HG02642 (cell line): ENCODE measurements at regions not wholly inside any gene's neighbourhood (a gene's known extent, or its start where the extent isn't known, plus 50 kb on each side); places are given as distances from the start of the nearest gene placed in this dataset.

Experiments
- ATAC-seq: cut with Tn5 transposase; IDR thresholded peaks from one replicate; pipeline ENCODE4 v1.9.1; 2021; ENCODE audit warnings: mild to moderate bottlenecking; ENCODE audit not compliant: unreplicated experiment, poor library complexity

DNA sequence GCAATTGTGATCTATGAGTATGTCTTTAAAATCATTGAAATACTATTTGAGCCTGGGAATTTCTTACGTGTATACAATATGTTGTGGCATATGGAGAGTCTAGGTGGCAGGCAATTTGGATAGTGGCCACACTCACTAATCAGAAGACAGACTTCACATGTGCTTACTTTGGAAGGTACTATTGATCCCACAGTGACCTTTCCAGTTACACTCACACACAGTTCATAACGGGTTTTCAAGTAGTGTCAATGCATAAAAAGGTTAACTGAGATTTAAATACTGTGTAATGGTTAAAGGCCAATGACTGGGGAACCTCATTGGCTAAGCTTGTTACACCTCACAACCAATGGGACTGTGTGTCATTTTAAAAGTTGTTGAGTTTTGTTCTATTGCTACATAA, 783.2 kb downstream of the RPA4 start:
- no peak for ATAC-seq

DNA sequence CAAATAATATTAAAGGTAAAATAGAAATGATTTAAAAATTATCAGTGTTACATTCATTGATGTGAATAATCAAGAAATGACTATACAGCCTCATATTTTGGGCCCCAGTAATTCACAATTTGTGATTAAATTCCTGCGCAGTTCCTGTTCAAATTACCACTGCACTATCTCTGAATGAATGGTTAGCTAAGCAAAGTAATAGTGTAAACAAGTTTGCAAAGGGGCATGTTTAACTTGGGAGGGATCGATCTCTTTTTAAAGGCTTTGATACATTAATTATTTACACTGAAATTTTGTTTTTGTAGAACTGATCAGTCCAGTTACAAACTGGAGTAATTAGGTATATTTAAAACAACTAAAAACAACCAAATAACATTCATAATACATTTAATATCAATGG, 784.4 kb downstream of the RPA4 start:
- no peak for ATAC-seq

DNA sequence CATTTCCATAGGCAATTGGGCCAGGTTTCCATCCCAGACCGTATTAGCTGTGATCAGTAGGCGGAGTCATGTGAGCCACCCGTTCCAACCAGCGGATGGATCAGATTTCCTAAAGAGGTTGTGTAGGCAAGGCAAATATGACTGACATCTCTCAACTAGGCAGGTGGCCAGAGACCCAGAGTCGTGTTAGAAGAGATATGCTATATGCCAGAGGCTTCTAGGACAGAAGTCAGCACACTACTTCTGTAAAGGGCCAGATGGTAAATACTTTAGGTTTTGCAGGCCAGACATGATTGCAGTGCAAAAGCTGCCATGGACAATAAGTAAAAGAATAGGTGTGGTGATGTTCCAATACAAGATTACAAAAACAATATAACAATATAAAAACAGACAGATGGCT, 788.4 kb downstream of the RPA4 start:
- no peak for ATAC-seq

DNA sequence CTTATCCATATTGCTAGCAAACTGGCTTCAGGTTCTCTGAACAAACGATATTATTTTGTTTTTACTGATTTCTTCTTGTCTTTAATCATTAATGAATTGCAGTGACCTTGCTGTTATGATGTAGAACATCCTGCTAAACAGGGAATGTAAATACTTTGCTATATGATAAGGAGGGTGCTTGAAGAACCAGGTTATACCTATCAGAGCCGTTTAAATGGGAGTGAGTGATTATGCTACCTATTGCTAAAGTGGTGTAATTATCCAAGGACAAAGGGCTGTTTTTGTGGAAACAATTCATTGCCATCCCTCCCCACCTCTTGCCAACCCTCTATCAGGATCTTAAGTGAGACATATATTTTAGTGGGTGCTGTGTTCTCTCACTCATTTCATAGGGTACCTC, 788.9 kb downstream of the RPA4 start:
- ATAC-seq, result no peak

DNA sequence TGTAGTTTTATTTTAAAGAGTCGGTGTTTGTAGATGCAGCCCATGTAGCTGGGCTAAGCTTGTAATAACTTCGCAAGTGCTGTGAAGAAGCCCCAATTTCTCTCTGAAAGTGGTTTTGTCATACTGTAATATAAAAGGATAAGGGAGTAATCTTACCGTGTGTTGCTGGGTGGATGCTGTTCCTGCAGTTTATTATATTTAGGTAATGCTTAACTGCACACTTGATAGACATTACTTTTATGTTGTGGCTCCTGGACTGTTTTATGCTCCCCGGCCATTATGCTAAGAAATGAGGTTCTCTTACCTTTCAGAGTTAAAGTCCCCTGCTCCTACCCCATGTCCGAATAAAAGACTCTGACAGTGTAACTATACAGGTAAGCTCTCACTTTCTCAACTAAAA, 789.4 kb downstream of the RPA4 start:
- ATAC-seq, result no peak

DNA sequence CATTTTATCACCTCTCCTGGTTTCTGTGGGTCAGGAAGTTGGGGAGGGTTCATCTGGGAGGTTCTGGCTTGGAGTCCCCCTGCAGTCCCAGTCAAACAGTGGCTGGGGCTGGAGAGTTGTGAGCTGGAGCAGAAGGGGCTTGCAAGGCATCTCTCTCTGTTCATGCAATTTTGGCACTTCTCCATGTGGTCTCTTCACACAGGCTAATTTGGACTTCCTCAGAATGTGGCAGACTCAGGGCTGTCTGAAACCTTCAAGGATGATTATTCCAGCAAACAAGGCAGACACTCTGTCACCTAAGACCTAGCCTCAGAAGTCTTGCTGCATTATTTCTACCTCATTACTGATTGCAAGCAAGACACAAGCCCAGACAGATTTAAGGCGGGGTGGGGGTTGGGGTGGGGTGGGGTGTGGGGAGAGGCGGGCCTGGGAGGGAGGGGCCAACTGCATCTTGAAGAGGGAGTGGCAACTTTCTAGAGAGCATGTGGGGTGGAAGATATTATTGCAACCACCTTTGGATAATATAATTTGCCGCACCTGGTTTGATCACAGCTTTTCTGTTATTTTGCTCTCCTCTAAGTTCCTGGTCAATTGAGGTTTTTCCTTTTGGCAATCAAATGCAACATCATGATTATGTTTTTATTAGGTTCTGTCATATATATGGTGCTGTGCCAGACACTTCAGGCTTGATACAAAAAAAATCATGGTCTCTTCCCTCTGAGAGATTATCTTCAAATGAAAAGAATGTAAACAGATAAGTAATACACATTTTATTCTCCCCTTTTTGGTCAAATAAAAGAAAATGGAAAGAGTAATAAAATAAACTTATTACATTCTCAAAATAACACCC, 799.5 kb downstream of the RPA4 start:
- no peak for ATAC-seq

DNA sequence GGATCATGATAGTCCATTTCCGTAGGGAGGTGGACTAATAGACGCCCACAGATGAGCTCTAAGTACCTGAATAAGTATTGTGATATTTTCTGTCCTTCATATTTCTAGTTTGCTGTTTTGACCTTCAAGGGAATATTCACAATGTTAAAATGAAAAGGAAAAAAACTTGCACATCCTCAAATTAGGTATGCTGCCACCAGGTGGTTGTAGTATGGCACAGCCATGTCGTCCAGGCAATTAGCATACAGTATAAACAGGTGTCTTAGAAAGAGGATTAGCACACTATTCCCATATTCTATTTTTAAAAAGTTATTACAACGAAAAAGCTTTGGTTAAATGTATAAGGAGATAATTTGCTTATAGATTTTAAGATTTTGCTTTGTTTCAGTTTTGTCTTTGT, 802.0 kb downstream of the RPA4 start:
- ATAC-seq, result peak; percentile 47

DNA sequence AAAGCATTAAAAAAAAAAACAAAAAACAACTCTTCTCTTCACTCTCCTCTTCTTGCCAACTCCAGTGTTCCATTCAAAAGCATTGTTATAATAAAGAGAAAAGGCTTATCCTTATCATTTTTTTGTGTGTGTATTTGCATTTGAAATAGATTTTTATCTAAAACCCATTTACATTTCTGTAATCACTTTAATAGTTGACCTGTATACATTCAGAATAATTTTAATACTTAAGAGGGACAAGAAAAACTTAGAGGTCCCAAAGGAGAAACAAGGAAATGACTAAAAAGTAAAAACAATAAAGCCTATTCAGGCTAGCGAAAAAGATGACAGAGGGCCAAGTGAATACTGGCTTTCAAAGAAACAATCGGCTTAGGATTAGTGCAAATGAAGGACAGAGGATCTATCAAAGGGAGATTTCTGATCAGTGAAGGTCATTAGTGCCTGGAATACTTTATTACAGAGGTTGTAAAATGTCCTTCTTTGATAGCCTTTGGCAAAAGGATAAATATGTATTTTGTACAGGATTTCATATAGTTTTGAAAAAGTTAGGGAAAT, 808.3 kb downstream of the RPA4 start:
- ATAC-seq, result no peak

DNA sequence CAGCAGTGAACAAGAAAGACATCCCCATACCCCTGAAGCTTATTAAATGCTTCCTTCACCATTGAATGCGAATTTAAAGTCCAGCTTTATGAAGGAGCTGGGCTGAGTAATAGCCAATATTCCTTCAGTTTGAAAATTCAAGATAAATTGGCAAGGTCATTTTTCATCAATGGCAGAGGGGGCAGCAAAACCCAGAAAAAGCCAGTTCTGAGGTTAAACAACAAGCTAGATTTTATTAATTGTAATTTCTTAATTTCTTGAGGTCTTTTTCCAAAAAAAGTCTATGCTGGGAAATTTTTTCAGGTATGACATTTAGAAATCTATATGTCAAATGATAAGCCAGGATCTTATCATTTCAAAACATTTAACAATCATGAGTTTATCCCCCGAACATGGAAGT, 808.9 kb downstream of the RPA4 start:
- ATAC-seq, result no peak

DNA sequence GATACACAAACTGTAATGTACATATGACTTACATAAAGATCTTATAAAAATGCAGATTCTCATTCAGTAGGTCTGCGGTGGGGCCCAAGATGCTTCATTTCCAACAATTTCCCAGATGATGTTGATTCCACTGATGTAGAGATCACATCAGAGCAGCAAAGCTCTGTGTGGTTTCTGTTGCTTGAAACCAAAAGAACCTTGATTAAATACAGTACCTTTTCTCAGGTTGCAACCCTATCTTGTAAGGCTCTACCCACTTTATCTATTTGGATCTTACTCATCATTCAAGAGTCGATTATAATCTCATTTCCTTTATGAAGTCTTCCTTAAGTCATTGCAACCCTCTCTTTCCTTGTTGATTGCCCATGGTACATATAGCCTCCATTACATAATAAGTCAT, 816.8 kb downstream of the RPA4 start:
- no peak for ATAC-seq

DNA sequence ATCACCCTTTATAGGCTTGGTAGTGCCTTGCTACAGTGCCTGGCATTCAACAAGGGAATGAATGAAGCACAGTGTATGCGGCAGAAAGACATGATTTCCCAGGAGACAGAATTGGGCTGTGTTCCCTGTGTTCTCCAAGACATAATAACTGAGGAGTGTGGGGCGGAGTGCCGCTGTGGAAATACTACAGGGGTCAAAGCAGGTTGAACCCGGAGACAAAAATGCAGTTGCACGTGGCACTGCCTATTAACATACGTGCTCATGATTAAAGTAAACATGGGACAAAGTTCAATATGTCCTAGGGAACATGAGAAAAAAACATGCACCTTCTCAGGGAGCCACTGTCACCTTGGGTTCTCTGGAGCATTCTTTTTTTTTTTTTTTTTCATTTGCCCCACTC, 820.8 kb downstream of the RPA4 start:
- ATAC-seq, result no peak

DNA sequence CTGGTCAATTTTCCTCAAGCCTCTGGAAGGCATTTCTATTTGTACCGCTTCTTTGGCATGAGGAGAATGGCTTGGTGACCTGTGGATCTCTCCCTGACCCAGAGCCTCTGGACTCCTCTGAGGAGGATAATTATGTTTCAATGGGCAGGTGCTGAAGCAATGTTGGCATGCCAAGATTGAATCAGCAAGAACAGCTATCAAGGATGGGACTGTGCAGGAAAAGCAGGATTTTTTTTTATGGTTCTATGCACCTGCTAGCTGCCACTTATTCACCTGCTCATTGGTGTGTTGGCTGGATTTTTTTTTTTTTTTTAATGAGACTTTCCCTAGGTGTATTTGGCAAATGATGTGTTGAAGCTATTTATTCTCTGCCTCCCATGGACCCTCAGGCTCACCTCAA, 821.2 kb downstream of the RPA4 start:
- no peak for ATAC-seq

DNA sequence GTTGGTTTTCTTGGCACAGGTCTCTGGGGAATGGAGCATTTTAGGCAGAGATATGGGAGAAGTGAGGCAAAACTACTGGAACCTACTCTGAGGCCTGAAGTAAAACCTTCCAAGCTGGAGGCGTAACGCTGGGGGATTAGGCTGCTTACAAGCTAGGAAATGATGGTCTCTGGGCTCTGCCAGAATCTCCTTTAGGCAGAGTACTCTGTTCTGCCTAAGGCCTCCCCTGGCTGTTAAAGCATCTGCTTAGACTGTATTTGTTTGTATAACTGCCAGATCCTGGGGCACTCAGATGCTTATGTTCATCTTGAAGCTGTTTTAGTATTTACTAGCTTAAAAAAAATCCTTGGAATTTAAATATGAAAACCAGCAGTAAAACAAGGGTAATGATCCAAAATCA, 822.2 kb downstream of the RPA4 start:
- no peak for ATAC-seq

DNA sequence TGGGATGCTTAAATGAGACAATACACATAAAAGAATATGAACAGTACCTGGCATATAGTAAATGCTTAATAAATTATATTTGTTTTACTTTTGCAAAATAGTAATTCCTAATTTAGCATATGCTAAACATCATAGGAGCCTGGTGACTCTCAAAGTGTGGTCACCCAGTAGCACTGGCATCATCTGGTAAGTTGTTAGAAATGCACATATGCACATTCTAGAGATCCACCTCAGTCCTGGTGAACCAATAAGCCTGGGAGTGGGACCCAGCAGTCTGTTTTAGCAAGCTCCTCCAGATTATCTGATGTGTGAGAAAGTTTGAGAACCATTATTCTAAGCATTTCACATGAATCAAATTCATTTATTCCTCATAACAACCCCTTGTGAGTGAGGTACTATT, 830.4 kb downstream of the RPA4 start:
- ATAC-seq, result no peak

DNA sequence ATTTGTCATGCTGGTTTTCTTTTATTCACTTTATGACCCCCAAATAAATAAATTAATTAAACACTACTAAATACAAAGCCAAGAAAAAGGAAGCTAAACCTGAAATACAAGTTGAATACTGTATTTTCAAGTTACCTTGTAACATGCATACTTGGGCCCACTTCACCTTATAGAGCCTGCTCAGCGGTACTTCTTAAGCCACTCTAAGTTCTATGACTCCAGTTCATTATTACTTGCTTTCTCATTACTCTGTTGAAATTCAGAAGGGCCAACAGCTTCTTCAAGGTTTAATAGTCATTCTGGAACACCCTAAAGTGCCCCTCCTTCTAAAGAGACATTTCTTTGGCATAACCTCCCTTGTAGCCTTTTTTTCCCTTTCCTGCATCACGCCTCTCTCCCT, 844.5 kb downstream of the RPA4 start:
- no peak for ATAC-seq

DNA sequence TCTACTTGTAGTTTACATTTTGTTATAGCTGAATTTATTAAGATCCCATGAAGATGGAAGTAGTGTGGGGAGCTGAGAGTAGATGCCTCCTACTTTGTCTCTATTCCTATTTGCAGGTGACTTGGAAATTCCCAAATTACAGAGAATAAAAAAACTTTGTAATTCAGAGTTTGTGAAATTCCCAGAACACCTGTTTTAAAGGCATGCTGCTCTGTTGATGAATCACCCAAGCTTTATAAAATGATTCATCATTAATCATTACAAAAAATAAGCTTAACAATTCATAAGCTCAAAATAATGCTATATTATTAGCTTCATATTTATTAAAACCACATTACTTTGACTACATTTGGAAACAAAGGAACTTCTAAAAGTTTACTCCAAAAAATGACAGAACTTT, 856.3 kb downstream of the RPA4 start:
- ATAC-seq, result no peak

DNA sequence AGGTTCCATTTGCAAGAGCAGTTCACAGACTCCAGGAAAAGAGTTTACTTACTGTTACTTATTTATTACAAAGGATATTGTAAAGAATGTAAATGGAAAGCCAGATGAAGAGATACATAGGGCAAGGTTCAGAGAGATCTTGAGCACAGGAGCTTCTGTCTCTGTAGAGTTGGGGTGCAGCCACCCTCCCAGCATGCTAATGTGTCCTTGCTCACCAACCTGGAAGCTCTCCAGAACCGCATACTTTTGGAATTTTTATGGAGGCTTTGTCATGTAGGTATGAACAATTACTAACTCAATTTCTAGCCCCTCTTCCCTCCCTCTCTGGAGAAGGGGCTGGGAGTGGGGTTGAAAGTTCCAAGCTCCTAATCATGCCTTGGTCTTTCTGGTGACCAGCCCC, 857.2 kb downstream of the RPA4 start:
- no peak for ATAC-seq

DNA sequence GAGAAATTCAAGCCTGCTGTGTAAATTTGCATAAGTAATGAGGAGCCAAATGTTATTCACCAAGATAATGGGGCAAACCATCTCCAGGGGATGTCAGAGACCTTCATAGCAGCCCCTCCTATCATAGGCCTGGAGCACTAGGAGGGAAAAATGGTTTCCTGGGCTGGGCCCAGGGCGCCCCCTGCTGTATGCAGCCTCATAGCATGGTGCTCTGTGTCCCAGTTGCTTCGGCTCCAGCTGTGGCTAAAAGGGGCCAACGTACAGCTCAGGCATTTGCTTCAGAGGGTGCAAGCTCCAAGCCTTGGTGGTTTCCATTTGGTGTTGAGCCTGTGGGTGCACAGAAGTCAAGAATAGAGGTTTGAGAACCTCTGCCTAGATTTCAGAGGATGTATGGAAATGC, 859.3 kb downstream of the RPA4 start:
- ATAC-seq, result no peak

DNA sequence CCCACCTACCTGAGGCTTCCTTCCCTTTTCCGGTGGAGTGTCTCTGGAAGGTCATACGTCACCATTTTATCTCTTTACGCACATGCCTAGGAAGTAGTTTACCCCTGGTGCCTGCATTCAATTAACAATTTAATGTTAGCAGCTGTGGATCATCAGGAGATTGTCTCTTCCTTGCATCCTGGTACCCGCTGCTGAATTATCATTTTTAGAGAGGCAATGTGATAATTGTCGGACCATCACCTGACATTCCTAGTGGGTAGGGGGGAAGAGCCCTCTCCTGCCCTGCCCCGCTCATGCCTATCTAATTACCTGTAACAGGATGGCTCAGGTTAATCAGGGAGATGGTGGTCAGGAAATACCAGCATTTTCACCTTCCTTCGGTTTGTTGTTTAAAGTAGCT, 863.6 kb downstream of the RPA4 start:
- ATAC-seq, result no peak

DNA sequence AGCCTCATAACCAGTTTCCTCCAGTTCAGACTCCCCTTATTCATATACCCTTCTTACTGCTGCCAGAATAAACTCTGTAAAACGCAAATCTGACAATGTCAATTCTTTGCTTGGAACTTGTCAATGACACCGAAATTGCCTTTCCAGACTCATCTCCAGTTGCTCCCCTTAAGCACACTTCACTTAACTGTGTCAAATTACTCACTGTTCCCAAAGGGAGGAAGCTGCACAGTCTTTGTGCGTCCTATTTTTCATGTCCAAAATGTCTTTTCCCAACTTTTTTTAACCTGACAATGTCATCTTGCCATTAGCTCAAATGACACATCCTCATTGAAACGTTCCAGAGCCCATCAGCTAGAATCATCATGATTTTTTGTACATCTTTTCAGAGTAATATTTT, 867.3 kb downstream of the RPA4 start:
- no peak for ATAC-seq

DNA sequence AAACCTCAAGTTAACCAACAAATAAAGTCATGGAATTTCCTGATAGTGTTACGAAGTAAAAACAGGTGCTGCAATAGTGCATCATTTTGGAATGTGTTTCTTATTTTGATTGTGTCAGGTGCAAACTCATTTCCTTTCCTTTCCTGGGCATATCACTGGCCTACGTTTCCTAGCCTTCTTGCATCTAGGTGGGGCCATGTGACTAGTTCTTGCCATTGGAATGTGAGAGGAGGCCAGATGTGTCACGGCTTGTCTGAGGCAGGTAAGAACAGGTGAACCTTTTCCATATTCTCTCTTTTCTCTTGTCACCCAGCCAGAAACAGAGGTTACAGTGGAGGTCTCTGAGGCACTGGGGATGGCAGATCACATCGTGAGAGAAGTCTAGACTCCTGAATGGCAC, 868.0 kb downstream of the RPA4 start:
- ATAC-seq, result no peak

DNA sequence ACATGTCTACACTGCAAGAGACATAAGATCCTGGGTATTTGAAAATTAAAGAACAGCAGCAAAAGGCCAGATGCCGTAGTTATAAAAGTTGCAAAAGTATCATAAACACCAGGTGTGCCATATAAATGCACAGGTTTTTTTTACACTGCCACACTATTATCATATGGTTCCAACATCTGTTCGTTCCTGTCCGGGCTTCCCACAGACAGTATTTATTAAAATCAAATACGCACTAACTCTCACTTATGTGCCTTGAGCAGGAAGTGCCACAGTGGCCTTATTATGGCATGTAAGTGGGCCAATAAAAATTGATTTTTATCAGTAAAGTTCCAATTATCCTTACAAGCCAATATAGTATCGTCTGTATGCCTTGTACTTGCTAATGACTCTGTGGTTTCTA, 873.2 kb downstream of the RPA4 start:
- ATAC-seq, result no peak
